RWPE1 (cell line): ENCODE measurements at regions not wholly inside any gene's neighbourhood (a gene's known extent, or its start where the extent isn't known, plus 50 kb on each side); places are given as distances from the start of the nearest gene placed in this dataset.

Experiments used
- CTCF ChIA-PET: fragments of 350-600 bp; sonication (Branson Sonifier 250); formaldehyde crosslinking; extraction: SDS; loops from one replicate; lab custom pipeline; 2021; lab: Yijun Ruan, JAX
- POLR2A ChIA-PET: fragments of 400-600 bp; formaldehyde crosslinking; extraction: SDS; loops from one replicate; lab custom pipeline; 2020; ENCODE audit warnings: antibody characterized with exemption; ENCODE audit not compliant: low non-redundant PET; lab: Yijun Ruan, JAX
- DNase-seq: peaks from one replicate; pipeline ENCODE4 v3.0.0; 2012; ENCODE audit warnings: low spot score
- H3K27ac ChIP-seq: fragments of 450-650 bp; 2 replicates; pipeline ENCODE4 v1.5.1; 2017
- TF ChIP-seq, protein P1 (sequence below): fragments of 450-650 bp; conservative IDR thresholded peaks from 2 replicates; pipeline ENCODE4 v1.5.1; 2017; ENCODE audit warnings: low read depth, mild to moderate bottlenecking

DNA sequence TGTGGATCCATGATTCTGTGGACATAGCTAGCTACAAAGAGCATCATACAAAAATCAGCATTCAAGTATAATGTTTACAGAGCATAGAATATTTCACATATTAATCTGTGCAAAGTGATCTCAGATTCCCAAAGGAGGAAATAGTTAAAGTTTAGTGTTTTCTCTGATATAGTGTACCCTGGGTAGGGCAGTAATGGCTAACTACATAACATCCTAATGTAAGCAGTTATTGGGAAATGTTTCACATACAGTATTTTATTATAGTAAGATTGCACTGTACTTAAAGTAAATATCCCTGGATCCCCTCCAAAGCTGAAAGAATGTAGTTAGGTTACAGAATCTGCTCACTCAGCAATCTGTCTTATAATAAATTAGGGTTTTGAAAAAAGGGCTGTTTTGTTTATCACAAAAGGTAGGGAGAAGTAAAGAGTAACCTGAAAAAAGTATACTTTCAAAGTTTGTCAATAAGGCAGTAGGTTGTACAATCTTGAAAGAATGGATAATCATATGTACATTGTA lies 52.5 kb upstream of the SMARCA2 start:
- H3K27ac ChIP-seq = no peak overlapping the region
- TF ChIP-seq, protein P1, sequence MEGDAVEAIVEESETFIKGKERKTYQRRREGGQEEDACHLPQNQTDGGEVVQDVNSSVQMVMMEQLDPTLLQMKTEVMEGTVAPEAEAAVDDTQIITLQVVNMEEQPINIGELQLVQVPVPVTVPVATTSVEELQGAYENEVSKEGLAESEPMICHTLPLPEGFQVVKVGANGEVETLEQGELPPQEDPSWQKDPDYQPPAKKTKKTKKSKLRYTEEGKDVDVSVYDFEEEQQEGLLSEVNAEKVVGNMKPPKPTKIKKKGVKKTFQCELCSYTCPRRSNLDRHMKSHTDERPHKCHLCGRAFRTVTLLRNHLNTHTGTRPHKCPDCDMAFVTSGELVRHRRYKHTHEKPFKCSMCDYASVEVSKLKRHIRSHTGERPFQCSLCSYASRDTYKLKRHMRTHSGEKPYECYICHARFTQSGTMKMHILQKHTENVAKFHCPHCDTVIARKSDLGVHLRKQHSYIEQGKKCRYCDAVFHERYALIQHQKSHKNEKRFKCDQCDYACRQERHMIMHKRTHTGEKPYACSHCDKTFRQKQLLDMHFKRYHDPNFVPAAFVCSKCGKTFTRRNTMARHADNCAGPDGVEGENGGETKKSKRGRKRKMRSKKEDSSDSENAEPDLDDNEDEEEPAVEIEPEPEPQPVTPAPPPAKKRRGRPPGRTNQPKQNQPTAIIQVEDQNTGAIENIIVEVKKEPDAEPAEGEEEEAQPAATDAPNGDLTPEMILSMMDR = no peak
- ChIA-PET CTCF (no interaction called here), POLR2A (no interaction called here)
- DNase-seq = no peak

DNA sequence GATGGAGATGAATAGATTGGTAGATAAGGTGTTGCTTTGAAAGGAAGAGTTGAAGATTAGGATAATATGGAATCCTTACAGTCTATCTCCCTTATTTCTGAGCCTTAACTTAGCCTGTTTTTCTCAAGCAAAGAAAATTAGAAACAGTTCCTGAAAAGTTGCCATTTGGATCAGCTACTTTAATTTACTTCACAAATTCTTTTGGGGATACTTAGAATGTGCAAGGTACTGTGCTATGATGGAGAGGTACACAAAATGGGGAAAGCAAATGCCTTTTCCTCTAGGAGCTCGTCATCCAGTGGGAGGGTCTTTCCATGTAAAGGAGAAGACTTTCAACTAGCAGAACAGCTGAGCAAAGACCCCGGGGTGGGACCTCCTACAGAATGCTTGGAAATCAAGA lies 51.1 kb upstream of the SMARCA2 start:
- H3K27ac ChIP-seq = no peak overlapping the region
- DNase-seq = no peak
- TF ChIP-seq, protein P1 = no peak
- CTCF ChIA-PET = no interaction called here
- POLR2A ChIA-PET = no interaction called here
